ENCODE measurements at regions not wholly inside any gene's neighbourhood (a gene's known extent, or its start where the extent isn't known, plus 50 kb on each side); places are given as distances from the start of the nearest gene placed in this dataset.

DNA sequence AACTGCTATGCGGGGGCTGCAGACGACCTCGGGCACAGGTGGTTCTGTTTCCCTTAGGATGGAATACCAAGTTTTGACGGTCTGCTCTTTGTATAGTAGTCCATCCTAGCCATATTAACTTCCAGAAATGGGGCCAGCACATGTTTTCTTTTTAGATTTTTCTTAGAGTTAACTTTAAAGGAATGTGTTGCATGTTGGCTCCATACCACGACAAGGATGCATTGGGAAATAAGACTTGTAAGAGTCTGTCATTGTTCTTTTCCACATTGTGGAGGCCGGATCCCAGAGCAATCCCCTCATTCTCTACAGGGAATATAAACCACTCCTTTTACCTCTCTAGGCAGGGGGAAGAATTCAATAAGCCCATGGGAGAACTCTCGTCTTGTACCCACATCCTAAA lies 87.1 kb upstream of the PLSCR4 start:
- H3K79me2 ChIP-seq (ENCODE audit: low read depth) = no peaks in the 10 kb centered on the region
- H4K20me1 ChIP-seq (ENCODE audit: insufficient read depth) = no peaks in the 10 kb centered on the region
- no peaks in the 10 kb centered on the region for H3K36me3 ChIP-seq (ENCODE audit: low read depth)
- no peak overlapping the region for H3K4me3 ChIP-seq
- H3K4me2 ChIP-seq = no peak overlapping the region
- H3F3A ChIP-seq (ENCODE audit: insufficient read depth, low read depth) = no peaks in the 10 kb centered on the region
- BruUV-seq (replicated peaks) = no TSS peak
- intact Hi-C loops (cut with micrococcal nuclease; ENCODE audit: unreplicated experiment) = no loop called here
- POLR2A ChIA-PET (ENCODE audit: unreplicated experiment) = no interaction called here
- H3K4me1 ChIP-seq (replicated peaks; ENCODE audit: insufficient read depth) = no peaks in the 10 kb centered on the region
- no peaks in the 10 kb centered on the region for H3K9me2 ChIP-seq (ENCODE audit: insufficient read depth)
- no peak for TF ChIP-seq CTCF (conservative IDR thresholded peaks at IDR 0.05)
- no peak for TF ChIP-seq EZH2 (IDR thresholded peaks at IDR 0.05; ENCODE audit: low read depth)
- no peaks in the 10 kb centered on the region for H3K9me3 ChIP-seq (ENCODE audit: insufficient read depth, low read depth)
- H2AFZ ChIP-seq = no peak overlapping the region
- CTCF ChIA-PET = no interaction called here
- DNase-seq = no peak
- H3K27me3 ChIP-seq (ENCODE audit: insufficient read depth, low read depth) = no peaks in the 10 kb centered on the region
- H3K27ac ChIP-seq = no peak overlapping the region

- no peak for TF ChIP-seq CTCF (conservative IDR thresholded peaks at IDR 0.05)
- TF ChIP-seq EZH2 (IDR thresholded peaks at IDR 0.05; ENCODE audit: low read depth) = no peak
- Histone ChIP-seq H3K27ac (no peak overlapping the region), H3K4me3 (no peak overlapping the region), H3K9me3 (ENCODE audit: insufficient read depth, low read depth) (no peaks in the 10 kb centered on the region), H2AFZ (no peak overlapping the region), H3K9me2 (ENCODE audit: insufficient read depth) (no peaks in the 10 kb centered on the region), H3K4me1 (replicated peaks; ENCODE audit: insufficient read depth) (no peaks in the 10 kb centered on the region), H3K27me3 (ENCODE audit: insufficient read depth, low read depth) (no peaks in the 10 kb centered on the region), H3K36me3 (ENCODE audit: low read depth) (no peaks in the 10 kb centered on the region), H3K4me2 (no peak overlapping the region), H4K20me1 (ENCODE audit: insufficient read depth) (no peaks in the 10 kb centered on the region), H3K79me2 (ENCODE audit: low read depth) (no peaks in the 10 kb centered on the region), H3F3A (ENCODE audit: insufficient read depth, low read depth) (no peaks in the 10 kb centered on the region)
- POLR2A ChIA-PET (ENCODE audit: unreplicated experiment) = no interaction called here
- intact Hi-C loops (cut with micrococcal nuclease; ENCODE audit: unreplicated experiment) = loop anchor here (2.0 kb wide), 1 partner anchor 241 kb away; no protein-coding TSS in a partner anchor
- BruUV-seq (replicated peaks) = no TSS peak
- no peak for DNase-seq
- CTCF ChIA-PET = no interaction called here
Measured at GRCh38 chr3:146335386-146335785, 84.5 kb upstream of the PLSCR4 start.

GRCh38 chr3:146334151-146334550 lies 83.2 kb upstream of the PLSCR4 start:
- H3K27me3 ChIP-seq (ENCODE audit: insufficient read depth, low read depth) = no peaks in the 10 kb centered on the region
- H3K9me3 ChIP-seq (ENCODE audit: insufficient read depth, low read depth) = no peaks in the 10 kb centered on the region
- intact Hi-C loops (cut with micrococcal nuclease; ENCODE audit: unreplicated experiment) = loop anchor here (2.0 kb wide), 1 partner anchor 243 kb away; no protein-coding TSS in a partner anchor
- no peaks in the 10 kb centered on the region for H3K4me1 ChIP-seq (replicated peaks; ENCODE audit: insufficient read depth)
- no peaks in the 10 kb centered on the region for H3K36me3 ChIP-seq (ENCODE audit: low read depth)
- TF ChIP-seq CTCF (conservative IDR thresholded peaks at IDR 0.05) (no peak), EZH2 (IDR thresholded peaks at IDR 0.05; ENCODE audit: low read depth) (no peak)
- no peaks in the 10 kb centered on the region for H3K79me2 ChIP-seq (ENCODE audit: low read depth)
- H3K4me3 ChIP-seq = no peak overlapping the region
- no peak overlapping the region for H3K27ac ChIP-seq
- no peak for DNase-seq
- no peak overlapping the region for H3K4me2 ChIP-seq
- no peaks in the 10 kb centered on the region for H3K9me2 ChIP-seq (ENCODE audit: insufficient read depth)
- H4K20me1 ChIP-seq (ENCODE audit: insufficient read depth) = no peaks in the 10 kb centered on the region
- no peak overlapping the region for H2AFZ ChIP-seq
- CTCF ChIA-PET = no interaction called here
- BruUV-seq (replicated peaks) = no TSS peak
- POLR2A ChIA-PET (ENCODE audit: unreplicated experiment) = no interaction called here
- H3F3A ChIP-seq (ENCODE audit: insufficient read depth, low read depth) = no peaks in the 10 kb centered on the region

Data from PC-9 (cell line).